ENCODE measurements at regions not wholly inside any gene's neighbourhood (a gene's known extent, or its start where the extent isn't known, plus 50 kb on each side); places are given as distances from the start of the nearest gene placed in this dataset.
"Not testable (repeated sequence)": the region's sequence is repeated elsewhere in the genome, so short reads cannot be mapped to it uniquely, and the experiment has no call there.

DNA sequence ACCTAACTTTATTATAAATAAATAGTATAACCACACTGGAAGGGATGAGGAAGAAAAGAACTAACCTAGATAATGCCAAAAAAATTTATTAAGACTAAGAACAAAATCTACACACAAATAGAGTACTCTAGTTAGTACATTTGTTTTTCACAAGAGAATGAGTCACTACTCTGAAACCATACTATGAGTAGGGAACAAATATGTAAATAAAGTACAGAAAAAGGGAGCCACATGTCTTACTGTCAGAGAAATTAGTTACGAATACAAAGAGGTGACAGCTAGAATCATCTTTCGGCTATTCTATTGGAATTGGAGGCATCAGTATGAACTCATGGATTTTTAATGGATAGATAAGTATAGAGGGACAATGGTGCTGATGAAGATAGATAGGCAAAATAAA lies 150.5 kb downstream of the COPS8 start:
- DNase-seq: no peak
- Mint-ChIP-seq H3K27ac (no peak overlapping the region), H3K9me3 (peaks cover 7% of the 10 kb centered on the region), H3K4me1 (no peaks in the 10 kb centered on the region), H3K36me3 (ENCODE audit: low read depth) (no peaks in the 10 kb centered on the region), H3K4me3 (no peak overlapping the region), H3K27me3 (peaks cover 9% of the 10 kb centered on the region)
- ChIA-PET CTCF (no interaction called here), POLR2A (no interaction called here)

DNA sequence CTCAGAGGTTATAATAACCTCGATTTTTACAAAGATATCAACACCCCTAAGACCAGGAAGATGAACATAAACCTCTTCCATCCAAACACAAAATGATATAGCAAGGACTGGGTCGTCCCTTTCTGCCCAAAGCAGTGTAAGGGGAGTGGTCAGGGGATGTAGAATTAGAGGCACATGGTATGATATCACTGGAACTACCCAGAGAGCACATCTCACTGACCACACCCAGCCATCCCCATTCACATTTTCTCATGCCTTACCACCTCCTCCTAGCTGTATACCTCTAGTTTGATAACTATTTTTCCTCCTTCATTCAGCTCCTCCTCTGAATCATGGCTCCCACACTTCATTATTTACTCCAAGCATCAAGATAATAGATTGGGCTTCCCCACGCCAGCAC lies 152.6 kb downstream of the COPS8 start:
- ChIA-PET POLR2A (no interaction called here), CTCF (no interaction called here)
- Mint-ChIP-seq H3K27me3 (peaks cover 9% of the 10 kb centered on the region), H3K27ac (no peak overlapping the region), H3K9me3 (peaks cover 14% of the 10 kb centered on the region), H3K4me1 (no peaks in the 10 kb centered on the region), H3K4me3 (no peak overlapping the region), H3K36me3 (ENCODE audit: low read depth) (no peaks in the 10 kb centered on the region)
- DNase-seq: no peak

DNA sequence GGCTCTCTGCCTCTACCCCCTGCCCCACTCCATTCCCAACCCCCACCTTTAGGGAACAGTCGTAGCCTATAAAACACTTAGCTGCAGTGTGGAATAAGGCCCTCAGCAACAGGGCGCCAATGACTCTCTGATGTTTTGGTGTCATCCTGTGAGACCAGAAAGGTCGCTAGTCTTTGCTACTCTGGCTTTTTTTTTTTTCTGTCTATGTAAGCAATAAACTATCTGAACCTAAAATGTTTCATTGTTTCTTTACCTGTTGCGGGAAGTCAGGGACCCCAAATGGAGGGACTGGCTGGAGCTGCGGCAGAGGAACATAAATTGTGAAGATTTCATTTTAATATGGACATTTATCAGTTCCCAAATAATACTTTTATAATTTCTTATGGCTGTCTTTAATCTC lies 154.6 kb downstream of the COPS8 start:
- no peak overlapping the region for H3K27ac Mint-ChIP-seq
- CTCF ChIA-PET: no interaction called here
- POLR2A ChIA-PET: no interaction called here
- peaks cover 14% of the 10 kb centered on the region for H3K9me3 Mint-ChIP-seq
- peaks cover 12% of the 10 kb centered on the region for H3K27me3 Mint-ChIP-seq
- no peaks in the 10 kb centered on the region for H3K4me1 Mint-ChIP-seq
- no peak overlapping the region for H3K4me3 Mint-ChIP-seq
- no peak for DNase-seq
- H3K36me3 Mint-ChIP-seq (ENCODE audit: low read depth): no peaks in the 10 kb centered on the region

DNA sequence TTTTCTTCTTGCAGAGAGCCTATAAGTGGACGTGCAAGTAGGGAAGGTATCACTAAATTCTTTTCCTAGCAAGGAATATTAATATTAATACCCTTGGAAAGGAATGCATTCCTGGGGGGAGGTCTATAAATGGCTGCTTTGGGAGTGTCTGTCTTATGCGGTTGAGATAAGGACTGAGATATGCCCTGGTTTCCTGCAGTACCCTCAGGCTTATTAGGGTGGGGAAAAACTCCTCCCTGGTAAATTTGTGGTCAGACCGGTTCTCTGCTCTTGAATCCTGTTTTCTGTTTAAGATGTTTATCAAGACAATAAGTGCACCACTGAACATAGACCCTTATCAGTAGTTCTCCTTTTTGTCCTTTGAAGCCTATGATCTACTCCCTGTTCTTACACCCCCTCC lies 155.2 kb downstream of the COPS8 start:
- Mint-ChIP-seq H3K27me3 (peaks cover 12% of the 10 kb centered on the region), H3K9me3 (peaks cover 14% of the 10 kb centered on the region)
- H3K27ac Mint-ChIP-seq; CTCF ChIA-PET; H3K4me3 Mint-ChIP-seq; H3K4me1 Mint-ChIP-seq; POLR2A ChIA-PET; DNase-seq; H3K36me3 Mint-ChIP-seq (ENCODE audit: low read depth): not testable (repeated sequence)

DNA sequence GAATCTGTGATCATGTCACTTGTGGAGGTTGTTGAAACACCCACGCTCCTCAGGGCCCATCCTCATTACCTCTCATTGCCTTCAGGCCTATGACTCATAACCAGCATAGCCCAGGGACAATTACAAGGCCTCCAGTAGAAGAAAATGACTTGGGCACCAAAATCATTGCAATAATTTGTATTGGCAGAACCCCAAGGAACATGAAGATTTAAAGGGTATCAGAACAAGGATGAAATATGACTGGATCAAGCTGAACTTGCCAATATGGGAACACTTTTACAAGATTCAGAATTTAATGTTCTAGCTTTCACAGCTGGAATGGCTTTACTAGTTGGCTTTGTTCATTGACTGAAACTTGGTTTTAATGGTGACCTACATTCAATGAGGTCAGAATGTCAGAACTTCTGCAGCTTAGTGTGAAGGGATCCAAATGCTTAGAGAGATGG lies 156.4 kb downstream of the COPS8 start:
- Mint-ChIP-seq H3K27me3 (peaks cover 9% of the 10 kb centered on the region), H3K27ac (no peak overlapping the region), H3K36me3 (ENCODE audit: low read depth) (no peaks in the 10 kb centered on the region), H3K9me3 (peaks cover 14% of the 10 kb centered on the region), H3K4me3 (no peak overlapping the region), H3K4me1 (no peaks in the 10 kb centered on the region)
- ChIA-PET CTCF (no interaction called here), POLR2A (no interaction called here)
- DNase-seq: no peak

DNA sequence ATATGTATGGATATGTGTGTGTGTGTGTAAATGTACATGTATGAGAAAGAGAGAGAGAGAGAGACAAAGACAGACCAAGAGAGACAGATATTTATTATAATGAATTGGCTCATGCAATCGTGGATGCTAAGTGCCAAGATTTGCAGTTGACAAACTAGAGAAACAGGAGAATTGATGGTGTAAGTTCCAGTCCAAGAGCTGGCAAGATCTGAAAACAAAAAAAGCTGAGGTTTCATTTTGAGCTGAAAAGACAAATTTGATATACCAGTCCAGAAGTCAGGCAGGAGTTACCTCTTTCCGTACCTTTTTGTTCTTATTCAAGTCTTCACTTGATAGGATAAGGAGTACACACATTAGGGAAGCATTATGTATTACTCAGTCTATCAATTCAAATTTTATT lies 157.8 kb downstream of the COPS8 start:
- CTCF ChIA-PET: no interaction called here

DNA sequence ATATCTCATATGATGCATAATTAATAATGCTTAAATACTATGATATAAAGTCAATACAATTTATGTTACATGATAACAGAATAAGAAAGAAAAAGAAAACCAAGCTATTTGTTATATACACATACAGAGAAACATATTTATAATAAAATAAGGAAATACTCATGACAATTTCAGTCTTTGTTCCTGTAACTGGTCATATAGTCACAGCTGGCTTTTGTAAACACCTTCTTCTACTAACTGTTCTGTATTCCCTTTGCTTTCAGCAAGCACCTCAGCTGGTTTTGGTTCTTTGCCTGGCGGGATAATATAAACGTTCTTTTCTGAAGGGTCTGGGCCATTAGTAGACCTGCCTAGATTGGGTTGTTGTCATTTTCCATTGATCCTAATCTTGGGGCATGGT lies 158.5 kb downstream of the COPS8 start:
- CTCF ChIA-PET: no interaction called here
- H3K27me3 Mint-ChIP-seq: peaks cover 8% of the 10 kb centered on the region
- H3K27ac Mint-ChIP-seq: no peak overlapping the region
- H3K4me3 Mint-ChIP-seq: no peak overlapping the region
- DNase-seq: no peak
- POLR2A ChIA-PET: no interaction called here
- peaks cover 14% of the 10 kb centered on the region for H3K9me3 Mint-ChIP-seq
- H3K4me1 Mint-ChIP-seq: no peaks in the 10 kb centered on the region
- no peaks in the 10 kb centered on the region for H3K36me3 Mint-ChIP-seq (ENCODE audit: low read depth)

More for the DNA sequence above, 157.8 kb downstream of the COPS8 start:
- peaks cover 14% of the 10 kb centered on the region for H3K9me3 Mint-ChIP-seq
- no peak overlapping the region for H3K4me3 Mint-ChIP-seq
- DNase-seq: no peak
- H3K36me3 Mint-ChIP-seq (ENCODE audit: low read depth): no peaks in the 10 kb centered on the region
- peaks cover 9% of the 10 kb centered on the region for H3K27me3 Mint-ChIP-seq
- no peaks in the 10 kb centered on the region for H3K4me1 Mint-ChIP-seq
- H3K27ac Mint-ChIP-seq: no peak overlapping the region
- POLR2A ChIA-PET: no interaction called here

DNA sequence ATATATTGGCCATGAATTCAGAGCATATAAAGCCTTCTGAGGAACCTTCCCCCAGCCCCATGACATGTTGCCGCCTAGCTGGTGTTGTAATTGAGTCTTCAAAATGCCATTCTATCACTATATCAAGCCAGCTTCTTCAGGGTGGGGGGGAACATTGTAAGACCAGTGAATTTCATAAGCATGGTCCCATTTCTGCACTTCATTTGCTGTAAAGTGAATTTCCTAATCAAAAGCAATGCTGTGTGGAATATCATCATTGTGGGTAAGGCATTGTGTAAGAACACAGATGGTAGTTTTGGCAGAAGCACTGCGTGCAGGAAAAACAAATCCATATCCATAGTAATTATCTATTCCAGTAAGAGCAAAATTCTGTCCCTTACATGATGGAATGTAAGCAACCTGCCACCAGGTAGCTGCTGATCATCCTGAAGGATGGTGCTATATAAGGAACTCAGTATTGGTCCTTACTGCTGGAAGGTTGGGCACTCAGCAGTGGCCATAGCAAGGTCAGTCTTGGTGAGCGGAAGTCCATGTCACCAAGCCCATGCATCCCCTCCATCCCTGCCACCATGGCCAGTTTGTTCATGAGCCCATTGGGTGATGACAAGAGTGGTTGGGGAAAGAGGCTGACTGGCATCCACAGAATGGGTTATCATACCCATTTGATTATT lies 159.4 kb downstream of the COPS8 start:
- Mint-ChIP-seq H3K27me3 (peaks cover 8% of the 10 kb centered on the region), H3K9me3 (peaks cover 14% of the 10 kb centered on the region), H3K36me3 (ENCODE audit: low read depth) (no peaks in the 10 kb centered on the region), H3K27ac (no peak overlapping the region), H3K4me3 (no peak overlapping the region), H3K4me1 (no peaks in the 10 kb centered on the region)
- ChIA-PET CTCF (no interaction called here), POLR2A (no interaction called here)
- DNase-seq: no peak

DNA sequence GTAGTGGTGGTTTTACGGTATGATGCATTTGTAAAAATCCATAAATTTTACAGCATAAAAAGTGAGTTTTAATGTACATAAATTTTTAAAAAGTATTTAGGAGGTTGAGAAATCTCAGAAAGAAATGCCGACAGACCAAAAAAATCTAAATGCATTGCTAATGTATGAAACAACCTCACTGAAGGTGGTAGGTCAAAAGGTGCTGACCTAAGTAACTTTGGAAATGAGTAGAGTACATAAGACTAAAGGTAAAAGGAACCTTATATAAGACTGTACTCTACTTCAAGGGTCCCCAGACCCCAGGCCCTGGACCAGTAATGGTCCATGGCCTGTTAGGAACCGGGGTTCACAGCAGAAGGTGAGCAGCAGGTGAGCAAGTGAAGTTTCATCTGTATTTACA lies 163.4 kb downstream of the COL6A3 start:
- CTCF ChIA-PET: no interaction called here
- Mint-ChIP-seq H3K4me1 (no peaks in the 10 kb centered on the region), H3K9me3 (no peaks in the 10 kb centered on the region), H3K27ac (no peak overlapping the region), H3K4me3 (no peak overlapping the region), H3K36me3 (ENCODE audit: low read depth) (no peaks in the 10 kb centered on the region), H3K27me3 (peaks cover 12% of the 10 kb centered on the region)
- DNase-seq: no peak
- POLR2A ChIA-PET: no interaction called here

DNA sequence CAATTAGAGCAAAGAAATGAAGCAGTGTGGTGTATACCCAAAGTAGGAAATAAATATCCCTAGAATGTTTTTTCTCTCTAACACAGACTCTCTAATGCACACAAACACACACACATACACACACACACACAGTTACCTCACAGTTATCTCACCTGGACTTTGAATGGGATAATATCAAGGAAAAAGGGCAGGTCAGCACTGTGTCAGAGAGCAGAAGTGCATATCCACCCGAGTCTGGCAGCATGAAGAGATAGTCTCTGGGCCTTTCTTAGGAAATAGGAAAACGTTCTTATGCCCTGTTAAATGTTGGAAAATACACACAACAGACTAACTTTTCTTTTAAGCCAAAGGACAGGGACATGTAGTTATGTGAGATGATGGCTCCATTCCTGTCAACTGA lies 162.0 kb downstream of the COL6A3 start:
- H3K4me3 Mint-ChIP-seq: no peak overlapping the region
- ChIA-PET POLR2A (no interaction called here), CTCF (no interaction called here)
- H3K27ac Mint-ChIP-seq: no peak overlapping the region
- DNase-seq: no peak
- H3K36me3 Mint-ChIP-seq (ENCODE audit: low read depth): no peaks in the 10 kb centered on the region
- H3K27me3 Mint-ChIP-seq: peaks cover 15% of the 10 kb centered on the region
- H3K4me1 Mint-ChIP-seq: no peaks in the 10 kb centered on the region
- H3K9me3 Mint-ChIP-seq: no peaks in the 10 kb centered on the region

DNA sequence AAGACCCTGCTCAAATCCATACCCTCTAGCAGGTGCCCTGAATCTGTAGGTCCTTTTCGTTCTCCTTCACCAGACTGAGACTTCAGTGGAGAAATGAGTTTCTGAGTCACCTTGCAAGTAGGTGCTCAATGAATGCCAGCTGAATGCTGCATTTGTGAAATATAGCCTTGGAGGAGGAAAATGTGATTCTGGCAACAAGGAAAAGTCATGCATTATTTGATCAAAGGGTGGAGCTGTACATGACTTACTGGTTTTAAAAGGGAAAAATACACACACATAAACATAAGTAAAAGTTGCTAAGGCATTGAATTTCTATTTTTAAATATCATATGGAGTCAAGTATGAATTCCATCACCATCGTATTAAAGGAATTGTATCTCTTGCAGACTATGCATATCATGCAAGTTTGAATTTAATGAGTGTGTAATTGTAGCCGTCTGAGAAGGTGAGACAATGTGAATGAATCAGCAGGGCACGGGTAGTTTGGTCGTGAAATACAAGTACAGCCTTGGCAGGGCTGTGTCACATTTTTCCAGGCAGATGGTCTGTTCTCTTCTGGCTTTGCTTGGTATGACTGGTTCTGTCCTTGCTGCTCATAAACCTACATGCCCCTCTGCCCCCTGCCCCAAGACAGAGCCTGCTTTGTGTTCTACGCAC lies 160.8 kb downstream of the COL6A3 start:
- H3K4me1 Mint-ChIP-seq: peaks cover 3% of the 10 kb centered on the region
- peaks cover 17% of the 10 kb centered on the region for H3K27me3 Mint-ChIP-seq
- H3K4me3 Mint-ChIP-seq: no peak overlapping the region
- no peak overlapping the region for H3K27ac Mint-ChIP-seq
- ChIA-PET CTCF (no interaction called here), POLR2A (no interaction called here)
- DNase-seq: no peak
- H3K36me3 Mint-ChIP-seq (ENCODE audit: low read depth): no peaks in the 10 kb centered on the region
- H3K9me3 Mint-ChIP-seq: no peaks in the 10 kb centered on the region

DNA sequence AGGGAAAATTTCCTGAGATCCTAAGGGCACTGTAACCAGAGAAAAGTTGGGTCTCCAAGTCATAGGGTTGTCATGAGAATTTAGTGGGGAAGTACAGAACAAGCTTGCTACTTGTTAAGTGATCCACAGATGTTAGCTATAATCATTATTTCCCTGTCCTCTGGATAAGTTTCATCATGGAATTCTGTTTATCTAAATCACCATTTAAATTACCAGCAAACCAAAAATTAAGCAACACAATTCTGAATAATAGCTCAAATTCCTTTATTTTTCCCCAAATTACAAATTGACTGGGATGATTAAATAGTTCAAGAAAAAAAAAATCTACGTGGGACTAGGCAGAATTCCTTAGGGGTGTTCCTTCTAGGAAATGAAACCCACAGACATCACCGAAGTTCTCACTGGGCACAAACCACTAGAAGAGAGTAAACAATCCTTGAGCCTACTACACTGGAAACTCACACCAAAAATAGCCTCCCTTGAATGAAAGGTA lies 159.5 kb downstream of the COL6A3 start:
- Mint-ChIP-seq H3K27me3 (peaks cover 17% of the 10 kb centered on the region), H3K9me3 (no peaks in the 10 kb centered on the region), H3K36me3 (ENCODE audit: low read depth) (no peaks in the 10 kb centered on the region), H3K27ac (no peak overlapping the region), H3K4me1 (peaks cover 3% of the 10 kb centered on the region), H3K4me3 (no peak overlapping the region)
- ChIA-PET POLR2A (no interaction called here), CTCF (no interaction called here)
- no peak for DNase-seq

DNA sequence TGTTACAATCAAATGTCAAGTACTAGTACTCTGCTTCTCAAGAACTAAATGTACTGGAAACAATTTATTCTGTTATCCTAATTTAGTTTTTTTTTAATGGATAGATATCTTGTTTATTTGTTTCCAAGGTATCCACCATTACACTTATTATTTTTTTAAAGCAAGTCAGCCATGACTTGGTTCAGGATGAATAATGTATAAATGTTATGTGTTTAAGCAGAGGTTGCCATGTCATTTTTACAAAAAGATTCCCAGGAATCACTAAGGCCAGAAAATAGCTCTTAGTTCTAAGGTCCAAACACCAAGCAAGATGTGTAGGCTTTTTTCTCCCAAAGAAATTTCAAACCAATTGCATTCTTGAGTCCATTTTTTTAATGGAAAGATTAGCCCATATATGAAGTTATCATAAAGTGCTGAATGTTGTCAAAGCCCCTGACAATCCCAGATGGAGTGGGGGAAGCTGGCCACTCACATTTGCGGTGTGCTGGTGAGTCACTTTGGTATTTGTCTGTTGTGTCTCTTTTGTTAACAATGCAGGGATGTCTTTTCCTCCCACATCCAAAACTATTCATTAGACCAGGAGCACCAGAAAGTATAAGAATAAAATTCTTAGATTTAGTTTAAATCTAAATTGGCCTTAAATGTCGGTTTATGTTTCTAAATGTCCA lies 158.9 kb downstream of the COL6A3 start:
- Mint-ChIP-seq H3K27ac (no peak overlapping the region), H3K36me3 (ENCODE audit: low read depth) (no peaks in the 10 kb centered on the region), H3K4me3 (no peak overlapping the region), H3K4me1 (peaks cover 3% of the 10 kb centered on the region), H3K9me3 (no peaks in the 10 kb centered on the region), H3K27me3 (peaks cover 17% of the 10 kb centered on the region)
- CTCF ChIA-PET: no interaction called here
- DNase-seq: no peak
- POLR2A ChIA-PET: no interaction called here
